Adrenal gland (tissue), 9 donors: ENCODE measurements at regions not wholly inside any gene's neighbourhood (a gene's known extent, or its start where the extent isn't known, plus 50 kb on each side); places are given as distances from the start of the nearest gene placed in this dataset.

ENCODE experiments used
- DNase-seq, 7 donors: peaks; one replicate each; pipeline ENCODE4 v3.0.0-alpha.2; 2019 to 2020
- H3K27ac ChIP-seq, 5 donors: fragments of 200-600 bp; sonication (generic) in 4 of 5; 1 replicate in 3 of 5; 2 replicates in 2 of 5; pipeline versions ENCODE4 v1.5.1 to v1.8.0; 2016 to 2020; ENCODE audit warnings: mild to moderate bottlenecking in 1 of 5
- H3K27me3 ChIP-seq: fragments of 200-600 bp; 2 replicates; pipeline ENCODE4 v1.8.0; 2021
- H3K36me3 ChIP-seq, 2 donors: fragments of 200-600 bp; replicated peaks in 1 of 2; 1 replicate in 1 of 2; 2 replicates in 1 of 2; pipeline versions ENCODE4 v1.5.1 to v1.8.0; 2018 to 2022
- H3K4me1 ChIP-seq, 2 donors: fragments of 200-600 bp; replicated peaks in 1 of 2; 1 replicate in 1 of 2; 2 replicates in 1 of 2; pipeline versions ENCODE4 v1.5.1 to v1.8.0; 2018 to 2021
- H3K4me3 ChIP-seq, 4 donors: fragments of 200-600 bp; sonication (generic) in 3 of 4; one replicate each; pipeline ENCODE4 v1.5.1; 2016 to 2018
- H3K9me3 ChIP-seq, 3 donors: fragments of 200-600 bp; sonication (generic) in 1 of 3; replicated peaks in 1 of 3; 1 replicate in 2 of 3; 2 replicates in 1 of 3; pipeline versions ENCODE4 v1.5.1 to v1.8.0; 2016 to 2021
- POLR2A ChIP-seq, 2 donors: fragments of 450-650 bp; IDR thresholded peaks; one replicate each; pipeline ENCODE4 v1.6.1; 2017; ENCODE audit warnings: antibody characterized with exemption in 2 of 2, mild to moderate bottlenecking in 2 of 2, moderate library complexity in 1 of 2
- WGBS, 4 donors: extraction: QIAGEN DNeasy Blood & Tissue Kit in 2 of 4; methylation state at CpG; one replicate each; pipeline versions ENCODE4 v1.1.5 to v1.1.7; 2013 to 2017; 5-methylcytosine and 5-hydroxymethylcytosine counted together
- intact Hi-C, 2 donors: fragments of 100-400 bp; cut with DNase I; formaldehyde crosslinking; loops; one replicate each; pipeline versions ENCODE4 v1.14.1 to v1.15.0; 2022 to 2023
- TF ChIP-seq, protein P1 (sequence below), 6 experiments: fragments of 450-650 bp in 4 of 6; fragments of 200-600 bp in 2 of 6; sonication (generic) in 1 of 6; IDR thresholded peaks; 1 replicate in 5 of 6; 2 replicates in 1 of 6; pipeline versions ENCODE4 v1.5.1 to v1.8.0; 2016 to 2021; ENCODE audit warnings: antibody characterized with exemption in 6 of 6, mild to moderate bottlenecking in 2 of 6, moderate library complexity in 1 of 6
- donor health status: healthy with polysubstance abuse.
- donor health status: Bipolar disorder and iron deficiency.
- donor health status: DM: yes; HTN: yes; CAD: no.
- donor health status: DM: no; HTN: no; CAD: no.
- donor health status: DM: no; HTN: no; CAD: no.

DNA sequence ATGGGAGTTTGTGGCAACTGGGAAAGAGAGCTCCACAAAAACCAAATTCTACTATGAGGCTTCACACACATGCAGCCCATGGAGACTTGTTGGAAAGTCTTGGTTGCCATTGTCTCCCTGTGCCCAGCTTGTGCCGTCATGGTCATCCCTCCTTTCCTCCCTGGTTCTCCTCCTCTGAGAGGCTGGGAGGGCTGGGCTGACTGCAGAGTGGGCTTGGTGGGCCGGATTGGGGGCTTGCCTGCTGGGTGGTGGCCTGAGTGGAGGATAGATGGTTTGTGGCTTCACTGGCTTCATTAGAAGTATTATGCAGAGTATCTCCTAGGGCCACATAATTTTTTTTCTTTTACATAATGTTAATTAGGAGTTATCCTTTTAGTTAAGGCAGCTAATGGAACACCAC, 52.3 kb upstream of the IRX2 start:
- no peak for DNase-seq
- Histone ChIP-seq H3K4me3 (no peak overlapping the region), H3K4me1 (no peaks in the 10 kb centered on the region), H3K9me3 (no peaks in the 10 kb centered on the region), H3K27ac (no peak overlapping the region), H3K36me3 (no peaks in the 10 kb centered on the region), H3K27me3 (no peaks in the 10 kb centered on the region)
- intact Hi-C loops, result no loop called here
- TF ChIP-seq POLR2A (IDR thresholded peaks at IDR 0.05), result no peak
- TF ChIP-seq, protein P1, sequence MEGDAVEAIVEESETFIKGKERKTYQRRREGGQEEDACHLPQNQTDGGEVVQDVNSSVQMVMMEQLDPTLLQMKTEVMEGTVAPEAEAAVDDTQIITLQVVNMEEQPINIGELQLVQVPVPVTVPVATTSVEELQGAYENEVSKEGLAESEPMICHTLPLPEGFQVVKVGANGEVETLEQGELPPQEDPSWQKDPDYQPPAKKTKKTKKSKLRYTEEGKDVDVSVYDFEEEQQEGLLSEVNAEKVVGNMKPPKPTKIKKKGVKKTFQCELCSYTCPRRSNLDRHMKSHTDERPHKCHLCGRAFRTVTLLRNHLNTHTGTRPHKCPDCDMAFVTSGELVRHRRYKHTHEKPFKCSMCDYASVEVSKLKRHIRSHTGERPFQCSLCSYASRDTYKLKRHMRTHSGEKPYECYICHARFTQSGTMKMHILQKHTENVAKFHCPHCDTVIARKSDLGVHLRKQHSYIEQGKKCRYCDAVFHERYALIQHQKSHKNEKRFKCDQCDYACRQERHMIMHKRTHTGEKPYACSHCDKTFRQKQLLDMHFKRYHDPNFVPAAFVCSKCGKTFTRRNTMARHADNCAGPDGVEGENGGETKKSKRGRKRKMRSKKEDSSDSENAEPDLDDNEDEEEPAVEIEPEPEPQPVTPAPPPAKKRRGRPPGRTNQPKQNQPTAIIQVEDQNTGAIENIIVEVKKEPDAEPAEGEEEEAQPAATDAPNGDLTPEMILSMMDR (IDR thresholded peaks at IDR 0.05), result no peak
- 56 to 73% (median 68%) methylated on average over 2 of the region's 2 CpGs for WGBS, 4 donors

DNA sequence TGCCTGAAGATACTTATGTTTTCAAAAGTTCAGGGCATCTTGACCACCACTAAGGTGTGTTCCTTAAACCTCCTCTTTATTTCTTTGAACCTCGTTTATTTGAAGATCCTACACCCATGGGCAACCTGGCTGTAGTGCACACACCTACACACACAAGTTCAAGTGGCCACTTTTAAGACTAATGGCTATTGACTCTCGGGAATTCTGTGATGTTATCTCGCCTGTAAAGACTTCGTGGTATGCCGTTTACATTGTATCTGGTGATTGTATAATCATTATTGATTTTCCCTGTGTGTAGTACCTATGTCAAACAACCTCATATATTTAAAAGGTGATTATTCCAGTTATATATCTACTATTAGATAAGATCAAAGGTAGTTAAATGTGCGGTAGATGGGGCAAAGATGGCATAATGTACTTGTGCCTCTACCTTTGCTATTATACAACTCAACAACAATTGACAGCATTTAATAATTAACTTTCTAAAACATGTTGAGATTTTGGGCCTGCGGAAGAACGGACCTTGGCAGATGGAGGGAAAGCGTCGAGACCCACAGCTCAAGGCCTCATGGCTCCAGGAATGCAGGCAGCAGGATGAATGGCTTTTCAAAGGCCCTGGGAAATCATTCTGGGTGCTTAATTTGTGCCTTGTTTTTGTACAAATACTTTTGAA, 51.4 kb upstream of the IRX2 start:
- Histone ChIP-seq H3K36me3 (no peaks in the 10 kb centered on the region), H3K27me3 (no peaks in the 10 kb centered on the region), H3K4me3 (no peak overlapping the region), H3K9me3 (no peaks in the 10 kb centered on the region), H3K4me1 (no peaks in the 10 kb centered on the region), H3K27ac (no peak overlapping the region)
- 59 to 72% (median 64%) methylated on average over 10 of the region's 10 CpGs for WGBS, 4 donors
- intact Hi-C loops, result no loop called here
- no peak for DNase-seq
- TF ChIP-seq, protein P1 (IDR thresholded peaks at IDR 0.05), result no peak
- no peak for TF ChIP-seq POLR2A (IDR thresholded peaks at IDR 0.05)

DNA sequence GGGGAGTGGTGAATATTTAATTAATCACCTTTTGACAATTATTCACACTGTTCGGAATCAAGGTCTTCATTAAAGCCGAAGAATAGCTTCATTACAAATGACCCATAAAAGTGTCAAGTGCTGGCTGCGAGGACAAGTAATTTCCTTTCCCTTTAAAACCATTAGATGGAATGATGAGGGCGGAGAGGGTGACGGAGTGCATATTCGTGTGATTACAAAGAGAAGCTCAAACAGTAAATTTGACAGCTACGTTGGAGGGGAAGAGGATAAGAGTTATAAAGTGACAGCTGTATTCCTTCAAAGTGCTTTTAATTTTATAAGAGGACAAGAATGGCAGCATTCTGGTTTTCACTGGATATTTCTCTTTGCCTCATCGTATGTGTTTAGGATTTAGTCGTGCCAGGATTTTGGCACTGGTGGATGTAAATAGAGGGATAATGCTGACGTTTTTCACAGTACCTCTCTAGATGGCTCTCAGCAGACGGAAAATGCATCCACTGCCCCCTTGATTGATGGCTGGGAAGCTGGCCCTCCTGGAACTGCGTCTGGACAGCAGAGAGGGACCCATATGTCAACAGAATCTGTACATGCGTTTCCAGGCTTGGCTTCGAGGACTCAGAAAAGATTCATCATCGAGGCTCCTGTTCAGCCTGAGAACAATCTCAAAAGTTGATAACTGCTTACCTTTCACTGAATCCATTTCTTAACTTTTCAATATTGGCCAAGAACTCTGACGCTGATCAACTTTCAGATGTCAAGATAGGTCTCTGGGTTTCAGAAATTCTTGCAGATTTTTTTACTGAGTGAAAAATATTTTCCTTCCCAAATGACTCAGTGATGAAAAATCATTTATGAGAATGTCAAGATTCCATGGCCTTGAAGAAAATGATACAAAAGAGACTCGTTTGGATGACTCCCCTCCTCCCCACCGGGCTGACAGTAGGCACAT, 50.4 kb upstream of the IRX2 start:
- intact Hi-C loops, result no loop called here
- no peak for DNase-seq
- no peak overlapping the region for H3K27ac ChIP-seq
- TF ChIP-seq, protein P1 (IDR thresholded peaks at IDR 0.05), result no peak
- TF ChIP-seq POLR2A (IDR thresholded peaks at IDR 0.05), result no peak
- H3K36me3 ChIP-seq, result no peaks in the 10 kb centered on the region
- 27 to 32% (median 29%) methylated on average over 16 to 18 of the region's 18 CpGs for WGBS, 4 donors
- H3K9me3 ChIP-seq, result no peaks in the 10 kb centered on the region
- no peaks in the 10 kb centered on the region for H3K27me3 ChIP-seq
- H3K4me1 ChIP-seq, result no peaks in the 10 kb centered on the region
- no peak overlapping the region for H3K4me3 ChIP-seq
